Gastroesophageal sphincter (tissue), 4 donors: ENCODE measurements at regions not wholly inside any gene's neighbourhood (a gene's known extent, or its start where the extent isn't known, plus 50 kb on each side); places are given as distances from the start of the nearest gene placed in this dataset.

ENCODE experiments used
- ATAC-seq: fragments of 150-250 bp; one replicate; pipeline ENCODE4 v1.9.1; 2016; ENCODE audit warnings: mild to moderate bottlenecking, moderate library complexity
- H3K27ac ChIP-seq, 4 donors: fragments of 200-600 bp; sonication (generic) in 3 of 4; 1 replicate in 3 of 4; 2 replicates in 1 of 4; pipeline ENCODE4 v1.5.1; 2016 to 2019
- H3K27me3 ChIP-seq: fragments of 200-600 bp; sonication (generic); one replicate; pipeline ENCODE4 v1.5.1; 2019
- H3K36me3 ChIP-seq, 2 donors: fragments of 200-600 bp; sonication (generic); one replicate each; pipeline ENCODE4 v1.5.1; 2019; ENCODE audit warnings: control low read depth in 1 of 2
- H3K4me1 ChIP-seq, 3 donors: fragments of 200-600 bp; sonication (generic); 1 replicate in 2 of 3; 2 replicates in 1 of 3; pipeline ENCODE4 v1.5.1; 2016 to 2019; ENCODE audit warnings: control low read depth in 2 of 3
- H3K4me3 ChIP-seq, 2 donors: fragments of 200-600 bp; sonication (generic); one replicate each; pipeline ENCODE4 v1.5.1; 2019; ENCODE audit warnings: mild to moderate bottlenecking in 1 of 2, moderate library complexity in 1 of 2
- H3K9me3 ChIP-seq, 3 donors: fragments of 200-600 bp; sonication (generic); one replicate each; pipeline ENCODE4 v1.5.1; 2017 to 2019; ENCODE audit warnings: control low read depth in 2 of 3
- CTCF ChIP-seq, 4 experiments: fragments of 200-600 bp in 2 of 4; fragments of 450-650 bp in 2 of 4; sonication (generic) in 1 of 4; IDR thresholded peaks; one replicate each; pipeline ENCODE4 v1.5.1; 2017 to 2019; ENCODE audit warnings: antibody characterized with exemption in 4 of 4, mild to moderate bottlenecking in 2 of 4, moderate library complexity in 2 of 4
- EP300 ChIP-seq: sonication (generic); formaldehyde crosslinking; IDR thresholded peaks from one replicate; pipeline ENCODE4 v1.6.1; 2017; ENCODE audit warnings: antibody characterized with exemption, mild to moderate bottlenecking
- POLR2A ChIP-seq, 2 donors: fragments of 450-650 bp; IDR thresholded peaks; one replicate each; pipeline ENCODE4 v1.6.1; 2017; ENCODE audit warnings: antibody characterized with exemption in 2 of 2, mild to moderate bottlenecking in 2 of 2, moderate library complexity in 1 of 2
- POLR2AphosphoS5 ChIP-seq: sonication (generic); formaldehyde crosslinking; IDR thresholded peaks from one replicate; pipeline ENCODE4 v1.6.1; 2017; ENCODE audit warnings: antibody characterized with exemption
- WGBS, 2 donors: methylation state at CpG; one replicate each; pipeline ENCODE4 v1.1.5; 2018; ENCODE audit warnings: low coverage in 1 of 2; 5-methylcytosine and 5-hydroxymethylcytosine counted together

- H3K27ac ChIP-seq, result no peak overlapping the region
- H3K4me1 ChIP-seq, result no peaks in the 10 kb centered on the region
- no peak overlapping the region for H3K4me3 ChIP-seq
- 86 to 100% methylated on average over 2 of the region's 2 CpGs for WGBS, 2 donors
- TF ChIP-seq POLR2A (IDR thresholded peaks at IDR 0.05), result no peak
- no peak for TF ChIP-seq EP300
- no peak for TF ChIP-seq POLR2AphosphoS5
- TF ChIP-seq CTCF (IDR thresholded peaks at IDR 0.05), result no peak
- no peaks in the 10 kb centered on the region for H3K36me3 ChIP-seq
- no peaks in the 10 kb centered on the region for H3K27me3 ChIP-seq
- no peaks in the 10 kb centered on the region for H3K9me3 ChIP-seq
- ATAC-seq, result no peak
Measured at GRCh38 chr10:28967031-28967430, 289.7 kb downstream of the BAMBI start.

- Histone ChIP-seq H3K36me3 (no peaks in the 10 kb centered on the region), H3K27me3 (no peaks in the 10 kb centered on the region), H3K4me3 (no peak overlapping the region), H3K4me1 (no peaks in the 10 kb centered on the region), H3K9me3 (no peaks in the 10 kb centered on the region), H3K27ac (no peak overlapping the region)
- no peak for ATAC-seq
- TF ChIP-seq POLR2AphosphoS5, result no peak
- no peak for TF ChIP-seq CTCF (IDR thresholded peaks at IDR 0.05)
- TF ChIP-seq POLR2A (IDR thresholded peaks at IDR 0.05), result no peak
- TF ChIP-seq EP300, result no peak
- whole genome bisulfite sequencing, 2 donors, result 69 to 74% methylated on average over 4 of the region's 4 CpGs
Measured at GRCh38 chr10:28969413-28969812, 292.1 kb downstream of the BAMBI start.

- WGBS, 2 donors, result 73 to 89% methylated on average over 5 to 6 of the region's 6 CpGs
- Histone ChIP-seq H3K27ac (no peak overlapping the region), H3K9me3 (no peaks in the 10 kb centered on the region), H3K36me3 (no peaks in the 10 kb centered on the region), H3K4me3 (no peak overlapping the region), H3K4me1 (no peaks in the 10 kb centered on the region), H3K27me3 (peaks cover 5% of the 10 kb centered on the region)
- ATAC-seq, result no peak
- TF ChIP-seq POLR2A (IDR thresholded peaks at IDR 0.05), result no peak
- TF ChIP-seq CTCF (IDR thresholded peaks at IDR 0.05), result no peak
- TF ChIP-seq POLR2AphosphoS5, result no peak
- no peak for TF ChIP-seq EP300
Measured at GRCh38 chr10:28970231-28970630, 292.9 kb downstream of the BAMBI start.

GRCh38 chr10:28971255-28971654 lies 293.9 kb downstream of the BAMBI start:
- 90 to 95% methylated on average over 6 of the region's 6 CpGs for WGBS, 2 donors
- Histone ChIP-seq H3K36me3 (no peaks in the 10 kb centered on the region), H3K9me3 (no peaks in the 10 kb centered on the region), H3K27me3 (peaks cover 7% of the 10 kb centered on the region), H3K27ac (no peak overlapping the region), H3K4me3 (no peak overlapping the region), H3K4me1 (no peaks in the 10 kb centered on the region)
- no peak for TF ChIP-seq CTCF (IDR thresholded peaks at IDR 0.05)
- TF ChIP-seq EP300, result no peak
- no peak for TF ChIP-seq POLR2A (IDR thresholded peaks at IDR 0.05)
- TF ChIP-seq POLR2AphosphoS5, result no peak
- ATAC-seq, result no peak

GRCh38 chr10:28971764-28972163 lies 294.4 kb downstream of the BAMBI start:
- Histone ChIP-seq H3K36me3 (no peaks in the 10 kb centered on the region), H3K4me3 (no peak overlapping the region), H3K4me1 (no peaks in the 10 kb centered on the region), H3K27ac (no peak overlapping the region), H3K27me3 (peaks cover 7% of the 10 kb centered on the region), H3K9me3 (no peaks in the 10 kb centered on the region)
- no peak for ATAC-seq
- TF ChIP-seq CTCF (IDR thresholded peaks at IDR 0.05) (no peak), POLR2A (IDR thresholded peaks at IDR 0.05) (no peak), EP300 (no peak), POLR2AphosphoS5 (no peak)
- WGBS, 2 donors, result 74 to 80% methylated on average over 5 of the region's 5 CpGs
